HG03280 (cell line): ENCODE measurements at regions not wholly inside any gene's neighbourhood (a gene's known extent, or its start where the extent isn't known, plus 50 kb on each side); places are given as distances from the start of the nearest gene placed in this dataset.

Source experiments
- ATAC-seq: cut with Tn5 transposase; IDR thresholded peaks from one replicate; pipeline ENCODE4 v1.9.1; 2021; ENCODE audit warnings: mild to moderate bottlenecking, moderate library complexity; ENCODE audit not compliant: unreplicated experiment

GRCh38 chr16:66267292-66268014 lies 99.0 kb upstream of the CDH5 start:
- ATAC-seq, result no peak

- ATAC-seq, result no peak
Observed at GRCh38 chr16:66266436-66267291, 99.8 kb upstream of the CDH5 start.

GRCh38 chr16:66265556-66266141 lies 100.8 kb upstream of the CDH5 start:
- no peak for ATAC-seq

- ATAC-seq, result no peak
Observed at GRCh38 chr16:66265048-66265415, 101.5 kb upstream of the CDH5 start.

- no peak for ATAC-seq
Observed at GRCh38 chr16:66264311-66265047, 102.0 kb upstream of the CDH5 start.

- no peak for ATAC-seq
Observed at GRCh38 chr16:66263973-66264310, 102.5 kb upstream of the CDH5 start.

- no peak for ATAC-seq
Observed at GRCh38 chr16:66263168-66263972, 103.1 kb upstream of the CDH5 start.

- no peak for ATAC-seq
Observed at GRCh38 chr16:66262253-66263167, 104.0 kb upstream of the CDH5 start.

- no peak for ATAC-seq
Observed at GRCh38 chr16:66261826-66262225, 104.7 kb upstream of the CDH5 start.

GRCh38 chr16:66260522-66261254 lies 105.8 kb upstream of the CDH5 start:
- ATAC-seq, result no peak

GRCh38 chr16:66258916-66259845 lies 107.3 kb upstream of the CDH5 start:
- ATAC-seq, result no peak

GRCh38 chr16:66256919-66257318 lies 109.6 kb upstream of the CDH5 start:
- no peak for ATAC-seq

GRCh38 chr16:66255647-66256046 lies 110.8 kb upstream of the CDH5 start:
- ATAC-seq, result no peak

- no peak for ATAC-seq
Observed at GRCh38 chr16:66254751-66255150, 111.7 kb upstream of the CDH5 start.

GRCh38 chr16:66254106-66254505 lies 112.4 kb upstream of the CDH5 start:
- ATAC-seq, result no peak

- no peak for ATAC-seq
Observed at GRCh38 chr16:66251476-66252160, 114.9 kb upstream of the CDH5 start.
